ENCODE measurements at regions not wholly inside any gene's neighbourhood (a gene's known extent, or its start where the extent isn't known, plus 50 kb on each side); places are given as distances from the start of the nearest gene placed in this dataset.

DNA sequence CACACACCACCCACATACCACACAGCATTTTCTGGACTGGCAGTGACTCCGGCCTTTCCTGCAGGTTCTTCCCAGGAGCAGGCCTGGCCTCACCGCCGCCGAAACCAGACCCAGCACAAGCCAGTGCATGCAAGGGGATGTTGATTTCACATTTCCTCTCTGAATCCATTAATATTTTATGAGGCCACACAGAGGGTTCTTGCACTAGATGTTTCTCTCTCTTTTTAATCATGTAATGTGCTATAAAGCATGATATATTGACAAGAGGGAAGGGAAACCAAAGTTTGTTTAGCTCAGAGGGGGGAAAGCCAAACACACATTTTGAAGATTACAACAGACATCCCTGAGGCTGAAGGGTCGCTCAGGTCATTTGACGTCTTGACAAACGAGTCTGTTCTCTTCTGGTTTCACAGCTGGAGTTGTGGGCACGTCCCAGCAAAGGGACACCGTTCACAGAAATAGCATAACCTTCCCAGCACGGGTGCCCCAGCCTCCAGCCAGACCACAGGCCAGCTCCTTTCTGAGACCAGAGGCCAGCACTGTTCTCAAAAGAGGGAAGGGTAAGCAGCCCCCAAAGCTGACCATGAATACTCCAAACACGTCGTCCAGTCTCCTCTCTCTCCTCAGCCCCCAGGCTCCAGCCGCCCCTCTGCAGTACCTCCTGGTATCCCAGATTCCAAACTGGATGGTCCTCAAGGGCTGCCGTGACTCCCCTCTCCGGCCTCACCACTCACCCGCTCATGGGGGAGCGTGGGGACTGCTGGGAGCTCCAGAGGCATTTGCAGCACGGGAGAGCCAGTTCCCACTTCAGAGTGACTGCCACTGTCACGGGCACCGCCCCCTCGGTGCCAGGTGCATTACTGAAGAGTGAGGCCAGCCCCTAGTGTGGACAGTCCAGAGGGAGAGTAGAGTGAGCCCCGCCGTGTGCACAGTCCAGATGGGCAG is 340.3 kb upstream of the SALL3 start:
- intact Hi-C loops (cut with DNase I; ENCODE audit: low total_unique reads) = loop anchor here (5.0 kb wide), 1 partner anchor 1257 kb away; no protein-coding TSS in a partner anchor

GRCh38 chr18:78640246-78640995 is 339.2 kb upstream of the SALL3 start:
- Histone ChIP-seq H3K27me3 (peaks cover 0 to 11% of the 10 kb centered on the region in 2 donors), H3K4me3 (no peak overlapping the region), H3K9me3 (peaks cover 0 to 4% of the 10 kb centered on the region in 2 donors), H3K4me1 (no peaks in the 10 kb centered on the region), H3K27ac (no peak overlapping the region), H3K36me3 (no peaks in the 10 kb centered on the region)
- DNase-seq (ENCODE audit: low spot score in 2 of 2) = no peak
- TF ChIP-seq POLR2A (IDR thresholded peaks at IDR 0.05) (no peak), POLR2AphosphoS5 (IDR thresholded peaks at IDR 0.05) (no peak)
- TF ChIP-seq, protein P1, sequence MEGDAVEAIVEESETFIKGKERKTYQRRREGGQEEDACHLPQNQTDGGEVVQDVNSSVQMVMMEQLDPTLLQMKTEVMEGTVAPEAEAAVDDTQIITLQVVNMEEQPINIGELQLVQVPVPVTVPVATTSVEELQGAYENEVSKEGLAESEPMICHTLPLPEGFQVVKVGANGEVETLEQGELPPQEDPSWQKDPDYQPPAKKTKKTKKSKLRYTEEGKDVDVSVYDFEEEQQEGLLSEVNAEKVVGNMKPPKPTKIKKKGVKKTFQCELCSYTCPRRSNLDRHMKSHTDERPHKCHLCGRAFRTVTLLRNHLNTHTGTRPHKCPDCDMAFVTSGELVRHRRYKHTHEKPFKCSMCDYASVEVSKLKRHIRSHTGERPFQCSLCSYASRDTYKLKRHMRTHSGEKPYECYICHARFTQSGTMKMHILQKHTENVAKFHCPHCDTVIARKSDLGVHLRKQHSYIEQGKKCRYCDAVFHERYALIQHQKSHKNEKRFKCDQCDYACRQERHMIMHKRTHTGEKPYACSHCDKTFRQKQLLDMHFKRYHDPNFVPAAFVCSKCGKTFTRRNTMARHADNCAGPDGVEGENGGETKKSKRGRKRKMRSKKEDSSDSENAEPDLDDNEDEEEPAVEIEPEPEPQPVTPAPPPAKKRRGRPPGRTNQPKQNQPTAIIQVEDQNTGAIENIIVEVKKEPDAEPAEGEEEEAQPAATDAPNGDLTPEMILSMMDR (IDR thresholded peaks at IDR 0.05) = no peak
- intact Hi-C loops (cut with DNase I; ENCODE audit: low total_unique reads) = no loop called here

More for the DNA sequence above, 340.3 kb upstream of the SALL3 start:
- Histone ChIP-seq H3K36me3 (no peaks in the 10 kb centered on the region), H3K9me3 (peaks cover 0 to 7% of the 10 kb centered on the region in 2 donors), H3K4me3 (no peak overlapping the region), H3K27ac (no peak overlapping the region), H3K4me1 (no peaks in the 10 kb centered on the region), H3K27me3 (peaks cover 0 to 11% of the 10 kb centered on the region in 2 donors)
- no peak for DNase-seq (ENCODE audit: low spot score in 2 of 2)
- TF ChIP-seq POLR2AphosphoS5 (IDR thresholded peaks at IDR 0.05) (no peak), POLR2A (IDR thresholded peaks at IDR 0.05) (no peak)
- TF ChIP-seq, protein P1 (IDR thresholded peaks at IDR 0.05) = no peak

DNA sequence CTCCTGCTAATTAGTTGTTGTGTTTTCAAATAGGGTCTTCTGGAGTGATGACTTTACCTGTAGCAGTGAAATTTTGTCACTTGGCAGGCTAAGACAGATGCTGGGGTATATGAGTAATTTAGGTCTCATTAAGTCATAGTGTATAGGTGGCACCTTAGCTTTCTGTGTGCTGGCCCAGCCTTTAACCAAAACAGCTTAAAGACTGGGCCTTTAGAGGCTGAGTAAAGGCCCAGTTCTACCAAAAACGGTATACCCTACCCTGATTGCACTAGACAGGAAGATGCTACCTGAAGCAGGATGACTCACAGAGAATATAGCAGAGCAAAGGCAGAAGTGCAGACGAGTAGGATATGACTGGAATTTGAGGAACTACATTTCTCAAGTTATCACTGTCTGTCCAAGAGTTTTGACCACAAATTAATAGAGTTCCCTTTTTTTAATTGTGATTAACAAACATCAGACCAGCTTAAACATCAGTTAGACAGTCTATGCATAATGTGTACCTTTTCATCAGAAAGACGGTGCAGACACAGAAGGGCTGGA is 337.9 kb upstream of the SALL3 start:
- no peaks in the 10 kb centered on the region for H3K4me1 ChIP-seq
- intact Hi-C loops (cut with DNase I; ENCODE audit: low total_unique reads) = no loop called here
- TF ChIP-seq, protein P1 (IDR thresholded peaks at IDR 0.05) = no peak
- no peak for TF ChIP-seq POLR2A (IDR thresholded peaks at IDR 0.05)
- no peak for TF ChIP-seq POLR2AphosphoS5 (IDR thresholded peaks at IDR 0.05)
- peaks cover 0 to 11% of the 10 kb centered on the region in 2 donors for H3K27me3 ChIP-seq
- no peak overlapping the region for H3K4me3 ChIP-seq
- H3K9me3 ChIP-seq = peaks cover 0 to 4% of the 10 kb centered on the region in 2 donors
- DNase-seq (ENCODE audit: low spot score in 2 of 2) = no peak
- no peak overlapping the region for H3K27ac ChIP-seq
- H3K36me3 ChIP-seq = no peaks in the 10 kb centered on the region

GRCh38 chr18:78642296-78642951 is 337.2 kb upstream of the SALL3 start:
- TF ChIP-seq, protein P1 (IDR thresholded peaks at IDR 0.05) = no peak
- no peak for TF ChIP-seq POLR2A (IDR thresholded peaks at IDR 0.05)
- TF ChIP-seq POLR2AphosphoS5 (IDR thresholded peaks at IDR 0.05) = no peak
- intact Hi-C loops (cut with DNase I; ENCODE audit: low total_unique reads) = no loop called here
- Histone ChIP-seq H3K4me1 (no peaks in the 10 kb centered on the region), H3K27ac (no peak overlapping the region), H3K4me3 (no peak overlapping the region), H3K9me3 (peaks cover 0 to 2% of the 10 kb centered on the region in 2 donors), H3K36me3 (no peaks in the 10 kb centered on the region), H3K27me3 (peaks cover 0 to 11% of the 10 kb centered on the region in 2 donors)
- no peak for DNase-seq (ENCODE audit: low spot score in 2 of 2)
